SH-SY5Y (cell line): ENCODE measurements at regions not wholly inside any gene's neighbourhood (a gene's known extent, or its start where the extent isn't known, plus 50 kb on each side); places are given as distances from the start of the nearest gene placed in this dataset.

Source experiments
- GATA2 ChIP-seq: IDR thresholded peaks from 2 replicates; pipeline ENCODE4 v1.6.1; 2011; ENCODE audit warnings: mild to moderate bottlenecking, low read depth, low read length
- GATA3 ChIP-seq: IDR thresholded peaks from 2 replicates; pipeline ENCODE4 v1.6.1; 2011; ENCODE audit warnings: low read depth, mild to moderate bottlenecking, low read length, moderate library complexity

DNA sequence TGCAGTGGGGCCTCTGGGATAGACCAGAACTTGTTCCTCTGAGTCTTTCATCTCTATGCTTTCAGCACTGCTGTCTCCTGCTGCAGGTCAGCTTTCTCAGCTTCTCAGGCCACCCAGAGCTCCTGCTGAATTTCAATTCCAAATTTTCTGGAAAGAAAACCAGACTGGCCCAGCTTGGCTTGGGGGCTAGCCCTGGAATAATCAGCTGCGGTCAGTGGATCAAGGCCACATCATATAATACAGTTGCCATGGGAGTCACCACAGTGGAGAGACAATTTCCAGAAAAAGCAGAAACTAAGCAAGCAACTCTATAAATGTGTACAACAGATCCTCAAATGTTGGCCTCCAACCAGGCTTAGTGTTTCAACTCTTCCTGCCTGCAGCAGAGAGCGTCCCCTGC, 91.1 kb upstream of the SLC24A5 start:
- TF ChIP-seq GATA2: no peak
- TF ChIP-seq GATA3: no peak
